Pulmonary artery endothelial cell (primary cell): ENCODE measurements at regions not wholly inside any gene's neighbourhood (a gene's known extent, or its start where the extent isn't known, plus 50 kb on each side); places are given as distances from the start of the nearest gene placed in this dataset.

Experiments
- DNase-seq: peaks from one replicate; pipeline ENCODE4 v3.0.0-alpha.2; 2011; ENCODE audit warnings: low read depth, low spot score

GRCh38 chr13:80133631-80134261 lies 207.2 kb downstream of the SPRY2 start:
- no peak for DNase-seq

DNA sequence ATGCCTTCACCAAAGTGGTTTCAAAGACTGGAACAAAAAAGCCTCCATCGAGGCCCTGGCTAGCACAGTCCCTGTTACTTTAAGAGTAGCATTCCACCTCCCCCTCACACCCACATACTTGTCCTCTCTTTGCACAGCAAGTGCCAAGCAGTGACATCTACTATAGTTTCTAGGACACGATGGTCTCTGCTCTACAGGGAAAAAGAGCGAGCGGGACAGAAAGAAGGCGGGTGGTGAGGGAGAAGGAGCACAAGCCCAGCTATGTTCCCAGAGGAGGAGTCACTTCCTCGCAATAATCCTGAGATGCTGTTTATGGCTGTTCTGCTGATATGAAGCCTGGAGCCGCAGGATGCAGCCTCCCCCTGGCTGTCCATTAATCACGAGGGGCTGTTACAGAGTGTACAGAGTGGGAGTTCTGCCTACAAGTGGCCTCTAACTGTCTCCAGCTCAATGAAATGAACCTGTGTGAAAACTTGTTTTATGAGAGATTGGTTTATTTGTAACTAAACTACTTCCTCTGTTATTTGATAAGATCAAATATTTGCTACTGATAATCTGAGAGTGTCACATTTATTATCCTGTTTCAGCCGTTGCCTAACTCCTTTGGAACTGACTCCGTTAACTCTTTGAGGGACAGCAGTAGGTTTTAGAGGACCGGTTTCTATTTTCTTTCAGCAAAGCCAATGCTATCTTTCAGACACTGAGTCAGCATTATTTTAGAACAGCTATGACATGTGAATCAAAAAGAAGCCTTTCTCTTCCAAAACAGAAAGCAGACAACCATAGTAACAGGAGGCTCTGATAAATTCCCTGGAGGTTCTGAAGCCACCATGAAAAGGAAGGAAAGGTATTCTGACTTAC lies 208.0 kb downstream of the SPRY2 start:
- peak; percentile 30 for DNase-seq

- no peak for DNase-seq
These were observed 209.7 kb downstream of the SPRY2 start for GRCh38 chr13:80131204-80131603.

GRCh38 chr13:80126389-80127068 lies 214.4 kb downstream of the SPRY2 start:
- no peak for DNase-seq

DNA sequence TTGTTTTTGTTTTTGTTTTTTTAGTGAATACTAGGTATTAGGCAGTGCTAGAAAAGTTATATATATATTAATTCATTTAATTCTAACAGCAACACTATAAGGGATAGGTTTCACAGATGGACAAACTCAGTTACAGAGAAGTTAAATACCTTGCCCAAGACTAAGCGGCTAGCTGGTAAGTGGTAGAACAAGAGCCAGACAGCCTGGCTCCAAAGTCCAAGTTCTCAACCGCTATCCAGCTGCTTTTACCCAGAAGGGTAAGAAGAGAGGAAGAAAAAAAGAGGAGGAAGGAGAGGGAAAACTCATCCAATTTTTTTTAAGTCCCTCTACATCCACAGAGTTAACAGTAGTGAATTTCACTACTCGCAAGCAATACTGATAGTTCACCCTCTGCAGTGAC lies 217.0 kb downstream of the SPRY2 start:
- no peak for DNase-seq

DNA sequence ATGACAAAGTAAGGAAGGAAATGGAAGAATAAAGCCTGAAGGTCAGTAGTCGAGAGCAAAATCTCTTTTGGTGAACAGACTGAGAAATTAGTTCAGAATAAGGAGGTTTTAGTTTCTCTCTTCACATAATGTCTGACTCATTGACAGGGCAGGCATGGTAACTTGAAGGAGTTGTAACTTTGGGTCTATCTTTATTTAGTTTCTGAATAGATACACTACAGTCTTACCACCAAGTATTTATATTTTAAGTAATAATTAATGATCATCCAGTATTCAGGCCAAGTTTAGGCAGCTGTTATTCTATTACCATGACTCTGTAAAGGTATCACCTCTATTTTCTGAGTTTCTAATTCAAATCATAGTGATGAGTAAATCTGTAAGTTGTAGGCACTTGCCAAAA lies 219.9 kb downstream of the SPRY2 start:
- no peak for DNase-seq

DNA sequence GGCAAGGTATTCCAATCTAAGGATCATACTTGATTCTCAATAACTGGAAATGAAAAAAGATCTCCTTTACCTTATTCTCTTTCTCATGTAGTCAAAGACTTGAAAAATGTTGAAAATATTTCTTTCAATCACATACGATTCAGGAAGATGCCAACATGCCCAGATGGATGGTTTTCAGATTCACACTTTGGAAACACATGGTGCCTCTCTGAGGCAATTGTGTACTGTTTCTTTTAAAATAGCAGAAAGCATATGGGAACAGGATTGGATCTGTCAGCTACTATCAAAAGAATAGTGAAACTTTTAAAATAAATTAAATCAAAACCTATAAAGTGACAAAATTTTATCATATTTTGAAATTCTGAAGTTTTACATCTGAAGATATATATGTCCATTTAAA lies 222.4 kb downstream of the SPRY2 start:
- no peak for DNase-seq

GRCh38 chr13:80118099-80118498 lies 222.8 kb downstream of the SPRY2 start:
- no peak for DNase-seq

- no peak for DNase-seq
These were observed 223.4 kb downstream of the SPRY2 start for GRCh38 chr13:80117515-80117914.

GRCh38 chr13:80116107-80116506 lies 224.8 kb downstream of the SPRY2 start:
- no peak for DNase-seq

DNA sequence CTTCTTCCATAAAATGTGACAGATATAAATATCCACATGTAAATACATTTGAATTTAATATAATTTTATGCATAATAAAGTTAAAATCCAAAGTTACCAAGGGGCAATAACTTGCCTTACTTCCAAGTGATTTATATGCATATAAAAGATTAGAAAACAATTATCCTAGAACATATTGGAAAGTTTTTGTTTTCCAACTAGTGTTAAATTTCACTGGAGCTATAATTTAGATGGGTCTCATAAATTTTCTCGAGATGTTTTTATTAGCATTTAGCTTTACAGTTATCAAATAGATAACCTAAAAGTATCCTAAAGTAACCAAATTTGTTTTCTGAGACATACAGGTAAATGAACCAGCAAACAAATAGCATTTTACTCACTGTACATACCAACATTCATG lies 225.3 kb downstream of the SPRY2 start:
- DNase-seq = no peak

DNA sequence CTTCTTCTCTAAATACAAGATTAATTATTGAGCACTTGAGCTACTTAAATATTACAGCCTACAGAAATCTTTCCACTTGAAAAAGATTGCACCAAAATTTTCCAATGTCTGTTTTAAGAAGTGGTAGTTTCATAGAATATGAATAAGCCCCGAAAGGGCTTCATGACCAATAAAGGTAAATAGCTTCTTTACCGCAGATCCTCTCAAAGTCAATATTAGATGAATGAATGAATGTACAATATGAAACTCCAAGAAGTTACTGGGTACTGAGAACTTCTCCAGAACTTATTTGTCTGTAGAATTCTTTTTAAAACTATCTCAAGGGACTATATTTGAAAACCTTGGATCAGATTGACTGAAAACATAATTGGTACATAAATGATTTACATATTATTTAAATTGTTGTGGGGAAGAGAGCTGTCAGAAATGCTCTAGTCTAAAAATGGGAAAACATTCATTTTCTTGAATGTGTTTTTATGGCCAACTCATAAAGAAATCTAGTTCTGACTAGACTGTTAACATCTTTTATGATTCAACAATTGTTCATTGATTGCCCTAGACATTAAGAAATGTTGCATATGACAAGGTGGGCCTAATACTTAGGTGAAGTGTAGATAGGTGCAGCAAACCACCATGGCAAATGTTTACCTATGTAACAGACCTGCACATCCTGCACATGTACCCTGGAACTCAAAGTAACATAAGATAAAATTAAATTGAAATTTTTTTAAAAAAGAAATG lies 227.0 kb downstream of the SPRY2 start:
- no peak for DNase-seq

DNA sequence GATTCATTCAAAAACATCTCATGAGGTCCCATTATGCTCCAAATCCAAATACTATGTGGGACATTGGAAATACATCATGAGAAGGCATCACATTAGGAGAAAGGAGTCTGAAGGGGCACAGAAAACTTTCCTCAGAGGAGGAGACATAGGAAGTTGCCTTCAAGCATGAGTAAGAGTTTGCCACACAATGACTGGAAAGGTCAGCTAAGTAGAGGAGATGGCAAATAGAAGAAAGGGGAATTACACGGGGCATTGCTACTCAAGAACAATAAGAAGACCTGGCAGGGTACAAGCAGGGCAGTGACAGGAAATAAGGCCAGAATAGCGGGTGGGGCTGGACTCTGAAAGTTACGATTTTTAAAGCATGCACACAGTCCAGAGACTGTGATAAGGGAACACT lies 231.6 kb downstream of the SPRY2 start:
- no peak for DNase-seq

DNA sequence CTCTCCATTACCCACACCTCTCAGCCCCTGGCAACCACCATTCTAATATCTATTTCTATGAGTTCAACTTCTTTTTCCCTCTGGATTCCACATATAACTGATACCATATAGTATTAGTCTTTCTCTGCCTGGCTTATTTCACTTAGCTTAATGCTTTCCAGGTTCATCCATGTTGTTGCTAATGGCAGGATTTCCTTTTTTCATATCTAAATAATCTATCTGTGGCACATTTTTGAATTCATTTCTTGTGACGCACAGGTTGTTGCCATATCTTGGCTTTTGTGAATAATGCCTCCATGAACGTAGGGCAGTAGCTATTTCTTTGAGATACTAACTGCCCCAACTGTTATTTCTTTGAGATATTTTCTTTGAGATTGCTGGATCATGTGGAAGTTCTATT lies 235.6 kb downstream of the SPRY2 start:
- no peak for DNase-seq

DNA sequence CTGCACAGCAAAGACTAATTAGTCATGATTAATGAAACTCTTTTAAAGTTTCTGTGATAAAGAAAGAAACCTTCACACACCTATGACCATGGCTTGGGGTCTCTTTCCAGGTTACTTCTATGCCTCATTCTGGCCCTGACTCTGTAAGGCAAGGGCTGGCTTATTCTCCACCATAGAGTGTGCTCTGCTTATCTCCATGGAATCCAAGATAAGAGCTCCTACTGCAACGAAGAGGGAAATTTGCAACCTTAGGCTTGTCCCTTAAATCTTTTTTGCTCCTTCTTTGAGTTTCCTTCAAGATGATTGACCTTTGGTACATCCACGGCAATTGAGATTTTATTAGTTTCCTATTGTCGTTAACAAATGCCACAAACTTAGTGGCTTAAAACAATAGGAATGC lies 239.9 kb downstream of the SPRY2 start:
- DNase-seq = no peak

DNA sequence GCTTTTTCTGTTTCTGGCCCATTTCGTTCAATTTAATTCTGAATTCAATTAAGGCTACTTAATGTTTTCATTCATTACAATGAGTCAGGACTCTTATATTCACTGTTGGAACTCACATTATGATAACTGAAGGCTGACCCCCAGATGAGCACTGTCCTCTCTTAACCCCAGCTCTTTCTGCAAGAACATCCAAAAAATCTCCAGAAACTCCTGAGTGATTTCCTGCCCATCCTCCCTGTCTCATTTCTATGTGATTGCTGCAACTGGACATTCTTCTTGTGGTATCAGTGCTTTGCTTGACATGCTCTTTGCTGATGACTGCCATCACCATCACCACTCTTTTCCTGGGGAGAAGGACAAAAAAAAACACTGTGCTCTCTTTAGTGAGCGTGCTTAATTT lies 240.3 kb downstream of the SPRY2 start:
- no peak for DNase-seq

DNA sequence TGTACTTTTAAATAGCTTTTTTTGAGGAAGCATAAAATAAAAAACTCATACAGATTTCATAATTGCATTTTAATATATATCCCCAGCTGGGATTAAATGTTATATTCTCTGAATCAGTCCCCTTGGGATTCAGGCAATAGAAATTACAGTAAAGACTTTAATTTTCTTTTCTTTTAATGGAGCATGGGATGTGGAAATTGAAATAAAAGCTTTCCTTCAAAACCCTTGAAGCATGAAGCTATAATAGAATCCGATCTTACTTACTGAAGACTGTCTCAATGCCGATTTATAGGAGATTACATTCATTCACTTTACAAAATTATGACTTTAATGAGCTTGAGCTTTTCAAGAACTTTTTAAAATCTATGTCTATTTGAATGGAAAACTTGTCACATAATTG lies 243.4 kb downstream of the SPRY2 start:
- no peak for DNase-seq

GRCh38 chr13:80096383-80096782 lies 244.5 kb downstream of the SPRY2 start:
- DNase-seq = no peak

DNA sequence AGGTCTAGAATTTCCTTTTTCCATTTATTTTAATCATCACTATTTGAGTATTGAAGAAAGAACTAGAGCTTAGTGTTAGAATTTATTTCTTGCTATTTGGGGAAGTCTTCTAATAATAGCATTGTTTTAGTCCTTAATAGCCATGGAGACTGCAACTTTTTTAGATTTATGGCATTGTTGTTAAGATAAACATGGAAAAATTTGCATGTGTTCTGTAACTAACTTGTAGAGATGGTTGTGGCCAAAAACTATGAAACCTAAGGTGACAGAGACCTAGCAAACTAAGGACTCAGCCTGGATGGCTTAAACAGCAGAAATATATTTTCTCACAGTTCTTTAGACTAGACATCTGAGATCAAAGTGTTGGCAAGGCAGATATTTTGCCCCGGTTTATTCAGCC lies 246.4 kb downstream of the SPRY2 start:
- no peak for DNase-seq

DNA sequence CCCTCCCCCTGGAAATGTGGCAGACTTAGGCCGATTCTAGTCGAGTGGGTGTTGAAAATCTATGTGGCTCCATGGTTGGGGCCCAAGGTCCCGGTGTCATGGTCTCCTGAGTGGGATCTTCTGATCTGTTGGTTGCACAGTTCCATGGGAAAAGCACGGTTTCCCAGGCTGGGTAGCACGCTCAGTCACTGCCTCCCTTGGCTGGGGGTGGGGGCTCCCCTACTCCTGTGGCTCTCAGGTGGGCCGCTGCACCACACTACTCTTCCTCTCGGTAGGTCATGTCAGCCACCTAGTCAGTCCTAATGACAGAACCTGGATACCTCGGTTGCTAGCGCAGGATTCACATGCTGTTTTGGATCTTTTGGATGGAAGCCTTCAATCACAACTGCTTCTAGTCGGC lies 247.0 kb downstream of the SPRY2 start:
- DNase-seq = no peak

- no peak for DNase-seq
These were observed 254.6 kb downstream of the SPRY2 start for GRCh38 chr13:80086304-80086721.
